Body of pancreas (tissue), 4 donors: ENCODE measurements at regions not wholly inside any gene's neighbourhood (a gene's known extent, or its start where the extent isn't known, plus 50 kb on each side); places are given as distances from the start of the nearest gene placed in this dataset.

Source experiments
- POLR2A ChIP-seq, 3 donors: fragments of 450-650 bp; IDR thresholded peaks; one replicate each; pipeline ENCODE4 v1.6.1; 2016; ENCODE audit warnings: antibody characterized with exemption in 3 of 3, mild to moderate bottlenecking in 2 of 3
- TF ChIP-seq, protein P1 (sequence below), 7 experiments: fragments of 450-650 bp in 4 of 7; fragments of 200-600 bp in 3 of 7; sonication (generic) in 3 of 7; IDR thresholded peaks; one replicate each; pipeline ENCODE4 v1.5.1; 2016 to 2019; ENCODE audit warnings: antibody characterized with exemption in 7 of 7

DNA sequence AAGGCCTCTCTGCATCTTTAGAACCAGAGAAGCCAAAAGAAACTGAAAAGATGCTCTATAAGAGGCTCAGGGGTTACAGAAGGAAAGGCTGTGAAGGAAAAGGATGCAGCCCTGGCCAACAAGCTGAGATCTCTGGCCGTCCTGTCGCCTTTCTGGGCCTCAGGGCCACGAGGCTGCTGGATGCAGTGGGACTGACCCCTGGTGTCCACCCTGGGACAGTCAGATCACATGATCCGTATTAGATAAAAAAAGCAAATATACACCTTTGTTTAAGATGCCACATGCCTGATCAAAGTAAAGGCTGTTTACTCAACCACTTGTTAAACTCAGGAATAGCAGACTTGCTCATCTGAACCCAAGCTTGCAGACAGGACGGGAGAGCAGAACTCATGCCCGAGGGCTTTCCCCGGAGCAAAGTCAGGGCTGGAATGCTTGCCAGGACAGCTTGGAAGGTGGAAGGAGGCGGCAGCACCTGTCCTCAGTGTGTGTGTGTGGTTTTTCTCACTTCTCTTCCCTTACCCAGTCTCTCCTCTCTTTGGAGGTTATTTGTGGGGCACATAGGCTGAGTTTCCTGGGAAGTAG lies 206.5 kb upstream of the TSHZ3 start:
- TF ChIP-seq, protein P1, sequence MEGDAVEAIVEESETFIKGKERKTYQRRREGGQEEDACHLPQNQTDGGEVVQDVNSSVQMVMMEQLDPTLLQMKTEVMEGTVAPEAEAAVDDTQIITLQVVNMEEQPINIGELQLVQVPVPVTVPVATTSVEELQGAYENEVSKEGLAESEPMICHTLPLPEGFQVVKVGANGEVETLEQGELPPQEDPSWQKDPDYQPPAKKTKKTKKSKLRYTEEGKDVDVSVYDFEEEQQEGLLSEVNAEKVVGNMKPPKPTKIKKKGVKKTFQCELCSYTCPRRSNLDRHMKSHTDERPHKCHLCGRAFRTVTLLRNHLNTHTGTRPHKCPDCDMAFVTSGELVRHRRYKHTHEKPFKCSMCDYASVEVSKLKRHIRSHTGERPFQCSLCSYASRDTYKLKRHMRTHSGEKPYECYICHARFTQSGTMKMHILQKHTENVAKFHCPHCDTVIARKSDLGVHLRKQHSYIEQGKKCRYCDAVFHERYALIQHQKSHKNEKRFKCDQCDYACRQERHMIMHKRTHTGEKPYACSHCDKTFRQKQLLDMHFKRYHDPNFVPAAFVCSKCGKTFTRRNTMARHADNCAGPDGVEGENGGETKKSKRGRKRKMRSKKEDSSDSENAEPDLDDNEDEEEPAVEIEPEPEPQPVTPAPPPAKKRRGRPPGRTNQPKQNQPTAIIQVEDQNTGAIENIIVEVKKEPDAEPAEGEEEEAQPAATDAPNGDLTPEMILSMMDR (IDR thresholded peaks at IDR 0.05), result no peak
- no peak for TF ChIP-seq POLR2A (IDR thresholded peaks at IDR 0.05)
